GM12874 (cell line): ENCODE measurements at regions not wholly inside any gene's neighbourhood (a gene's known extent, or its start where the extent isn't known, plus 50 kb on each side); places are given as distances from the start of the nearest gene placed in this dataset.

Experiments
- CTCF ChIP-seq: IDR thresholded peaks from 2 replicates; pipeline ENCODE4 v1.5.1; 2011; ENCODE audit warnings: low read depth, mild to moderate bottlenecking, control low read depth, low read length, moderate library complexity; ENCODE audit not compliant: insufficient read depth

- TF ChIP-seq CTCF, result no peak
Observed at GRCh38 chr2:7962161-7962560, 719.7 kb upstream of the ID2 start.

GRCh38 chr2:7963787-7964186, 718.1 kb upstream of the ID2 start:
- no peak for TF ChIP-seq CTCF

GRCh38 chr2:7966032-7966431, 715.8 kb upstream of the ID2 start:
- no peak for TF ChIP-seq CTCF

GRCh38 chr2:7967707-7968405, 714.0 kb upstream of the ID2 start:
- no peak for TF ChIP-seq CTCF

GRCh38 chr2:7969756-7970515, 711.9 kb upstream of the ID2 start:
- TF ChIP-seq CTCF, result no peak

- TF ChIP-seq CTCF, result no peak
Observed at GRCh38 chr2:7971248-7971647, 710.6 kb upstream of the ID2 start.

DNA sequence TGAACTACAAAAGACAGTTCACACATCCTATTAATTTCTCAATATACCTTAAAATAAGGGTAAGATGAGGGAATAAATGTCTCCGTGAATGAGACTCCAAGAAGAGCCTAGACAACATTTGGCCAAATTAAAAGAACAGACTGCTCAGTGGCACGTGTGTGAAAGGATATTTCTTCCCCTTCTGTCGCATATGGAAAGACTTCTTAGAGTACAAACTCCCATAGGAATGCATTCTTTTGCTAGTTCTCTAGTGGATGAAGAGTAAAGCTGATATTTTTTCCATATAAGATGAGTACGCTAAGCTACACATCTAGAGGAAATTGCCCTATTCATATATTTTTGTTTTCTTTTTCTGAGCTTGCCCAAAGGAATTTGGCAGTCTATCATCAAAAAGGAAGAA, 710.0 kb upstream of the ID2 start:
- TF ChIP-seq CTCF, result no peak
